Testis (tissue), 2 donors: ENCODE measurements at regions not wholly inside any gene's neighbourhood (a gene's known extent, or its start where the extent isn't known, plus 50 kb on each side); places are given as distances from the start of the nearest gene placed in this dataset.
A peak's percentile ranks its signal among the peaks of the same experiment; 100 is the strongest.

Experiments used
- DNase-seq: peaks from one replicate; pipeline ENCODE4 v3.0.0-alpha.2; 2019
- H3K27ac ChIP-seq, 2 donors: fragments of 200-600 bp; sonication (generic); one replicate each; pipeline ENCODE4 v1.5.1; 2019
- H3K27me3 ChIP-seq: fragments of 200-600 bp; sonication (generic); one replicate; pipeline ENCODE4 v1.5.1; 2019
- H3K36me3 ChIP-seq: fragments of 200-600 bp; sonication (generic); one replicate; pipeline ENCODE4 v1.5.1; 2017; ENCODE audit warnings: low read depth; ENCODE audit errors: missing control alignments
- H3K4me1 ChIP-seq: fragments of 200-600 bp; sonication (generic); one replicate; pipeline ENCODE4 v1.5.1; 2019
- H3K4me3 ChIP-seq, 2 donors: fragments of 200-600 bp; sonication (generic); one replicate each; pipeline ENCODE4 v1.5.1; 2017 to 2019
- H3K9me3 ChIP-seq: fragments of 200-600 bp; sonication (generic); one replicate; pipeline ENCODE4 v1.5.1; 2017
- POLR2A ChIP-seq: fragments of 450-650 bp; IDR thresholded peaks from one replicate; pipeline ENCODE4 v1.6.1; 2017; ENCODE audit warnings: antibody characterized with exemption, mild to moderate bottlenecking, moderate library complexity
- WGBS, 2 donors: methylation state at CpG; one replicate each; pipeline ENCODE4 v1.1.5; 2018; 5-methylcytosine and 5-hydroxymethylcytosine counted together
- intact Hi-C: fragments of 100-400 bp; cut with DNase I; formaldehyde crosslinking; loops from one replicate; pipeline ENCODE4 v1.15.1; 2023; ENCODE audit warnings: low total_unique reads
- TF ChIP-seq, protein P1 (sequence below), 3 experiments: fragments of 450-650 bp in 2 of 3; fragments of 200-600 bp in 1 of 3; sonication (generic) in 1 of 3; IDR thresholded peaks; one replicate each; pipeline ENCODE4 v1.5.1; 2016 to 2019; ENCODE audit warnings: antibody characterized with exemption in 3 of 3, mild to moderate bottlenecking in 2 of 3, moderate library complexity in 1 of 3

DNA sequence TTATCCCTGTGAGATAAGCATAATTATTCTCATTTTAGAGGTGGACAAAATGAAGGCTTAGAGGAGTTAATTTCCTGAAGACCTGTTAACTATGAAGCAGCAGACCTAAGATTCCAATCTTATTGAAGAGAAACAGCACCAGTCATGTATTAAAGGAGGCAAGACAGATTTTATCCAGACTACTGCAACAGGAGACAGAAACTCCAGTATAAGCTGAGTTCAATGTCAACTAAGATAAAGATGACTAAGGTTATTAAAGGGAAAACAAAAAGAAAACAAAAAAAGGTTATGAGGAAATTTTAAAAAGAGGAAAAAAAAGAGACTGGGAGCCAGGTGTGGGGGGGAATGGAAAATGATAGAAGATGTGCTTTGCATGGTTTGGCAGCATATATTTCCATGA, 707.7 kb upstream of the NR2F2 start:
- Histone ChIP-seq H3K27ac (no peak overlapping the region), H3K36me3 (no peaks in the 10 kb centered on the region), H3K9me3 (no peaks in the 10 kb centered on the region), H3K27me3 (no peaks in the 10 kb centered on the region), H3K4me1 (no peaks in the 10 kb centered on the region), H3K4me3 (no peak overlapping the region)
- no peak for TF ChIP-seq POLR2A
- TF ChIP-seq, protein P1, sequence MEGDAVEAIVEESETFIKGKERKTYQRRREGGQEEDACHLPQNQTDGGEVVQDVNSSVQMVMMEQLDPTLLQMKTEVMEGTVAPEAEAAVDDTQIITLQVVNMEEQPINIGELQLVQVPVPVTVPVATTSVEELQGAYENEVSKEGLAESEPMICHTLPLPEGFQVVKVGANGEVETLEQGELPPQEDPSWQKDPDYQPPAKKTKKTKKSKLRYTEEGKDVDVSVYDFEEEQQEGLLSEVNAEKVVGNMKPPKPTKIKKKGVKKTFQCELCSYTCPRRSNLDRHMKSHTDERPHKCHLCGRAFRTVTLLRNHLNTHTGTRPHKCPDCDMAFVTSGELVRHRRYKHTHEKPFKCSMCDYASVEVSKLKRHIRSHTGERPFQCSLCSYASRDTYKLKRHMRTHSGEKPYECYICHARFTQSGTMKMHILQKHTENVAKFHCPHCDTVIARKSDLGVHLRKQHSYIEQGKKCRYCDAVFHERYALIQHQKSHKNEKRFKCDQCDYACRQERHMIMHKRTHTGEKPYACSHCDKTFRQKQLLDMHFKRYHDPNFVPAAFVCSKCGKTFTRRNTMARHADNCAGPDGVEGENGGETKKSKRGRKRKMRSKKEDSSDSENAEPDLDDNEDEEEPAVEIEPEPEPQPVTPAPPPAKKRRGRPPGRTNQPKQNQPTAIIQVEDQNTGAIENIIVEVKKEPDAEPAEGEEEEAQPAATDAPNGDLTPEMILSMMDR (IDR thresholded peaks at IDR 0.05), result no peak
- intact Hi-C loops, result no loop called here
- no peak for DNase-seq

- Histone ChIP-seq H3K4me3 (no peak overlapping the region), H3K27ac (peak overlapping the region in 1 of 2 donors; percentile 31), H3K9me3 (no peaks in the 10 kb centered on the region), H3K27me3 (no peaks in the 10 kb centered on the region), H3K36me3 (no peaks in the 10 kb centered on the region), H3K4me1 (no peaks in the 10 kb centered on the region)
- intact Hi-C loops, result no loop called here
- TF ChIP-seq, protein P1 (IDR thresholded peaks at IDR 0.05), result no peak
- TF ChIP-seq POLR2A, result no peak
- no peak for DNase-seq
- WGBS, 2 donors, result 34 to 41% methylated on average over 1 of the region's 1 CpG
These were observed 706.4 kb upstream of the NR2F2 start for GRCh38 chr15:95624100-95624499.

- Histone ChIP-seq H3K9me3 (no peaks in the 10 kb centered on the region), H3K27me3 (no peaks in the 10 kb centered on the region), H3K27ac (peak overlapping the region in 1 of 2 donors; percentile 31), H3K36me3 (no peaks in the 10 kb centered on the region), H3K4me1 (no peaks in the 10 kb centered on the region), H3K4me3 (no peak overlapping the region)
- DNase-seq, result no peak
- no peak for TF ChIP-seq POLR2A
- TF ChIP-seq, protein P1 (IDR thresholded peaks at IDR 0.05), result no peak
- WGBS, 2 donors, result 65 to 81% methylated on average over 6 of the region's 6 CpGs
- intact Hi-C loops, result no loop called here
These were observed 705.7 kb upstream of the NR2F2 start for GRCh38 chr15:95624616-95625361.

DNA sequence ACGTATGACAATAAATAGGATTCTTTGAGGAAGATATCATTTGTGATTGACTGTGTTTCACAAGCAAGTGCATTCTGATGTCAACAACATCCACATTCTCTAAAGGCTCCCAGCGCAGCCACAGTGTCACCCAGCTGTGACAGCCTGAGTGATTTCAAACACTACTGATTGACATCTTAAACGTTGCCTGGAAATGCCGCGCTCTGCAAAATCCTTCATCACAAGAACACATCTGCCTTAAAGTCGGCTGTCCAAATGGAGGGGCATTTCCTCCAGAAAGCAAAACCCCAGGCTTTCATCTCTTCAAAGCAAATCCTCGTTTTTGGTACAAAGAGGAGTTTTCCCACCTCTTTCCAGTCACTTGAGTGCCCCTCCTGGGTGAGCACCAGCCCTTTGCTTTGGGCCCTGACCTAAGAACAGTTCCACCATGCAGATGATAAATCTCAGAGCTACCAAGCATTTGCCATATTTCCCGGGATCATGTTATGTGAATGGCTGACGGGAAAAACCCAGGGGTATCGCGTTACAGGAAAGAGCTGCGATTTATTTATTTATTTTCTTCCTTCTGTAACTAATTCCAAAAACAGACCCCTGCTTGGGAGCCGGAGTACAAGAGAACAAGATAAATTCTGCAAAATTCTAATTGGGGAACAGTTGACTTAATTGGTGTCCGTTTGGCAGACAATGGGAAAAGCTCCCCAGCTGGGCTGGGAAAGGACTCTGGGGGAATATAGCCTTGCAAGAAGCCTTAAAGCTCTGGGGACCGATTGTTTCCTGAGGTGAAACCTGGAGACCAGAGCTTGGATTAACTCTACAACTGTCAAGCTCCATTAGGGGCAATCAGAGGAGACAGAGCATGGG, 703.8 kb upstream of the NR2F2 start:
- 42 to 43% methylated on average over 15 of the region's 15 CpGs for WGBS, 2 donors
- Histone ChIP-seq H3K27ac (no peak overlapping the region), H3K4me3 (no peak overlapping the region), H3K27me3 (no peaks in the 10 kb centered on the region), H3K4me1 (no peaks in the 10 kb centered on the region), H3K36me3 (no peaks in the 10 kb centered on the region), H3K9me3 (no peaks in the 10 kb centered on the region)
- intact Hi-C loops, result no loop called here
- TF ChIP-seq, protein P1 (IDR thresholded peaks at IDR 0.05), result no peak
- TF ChIP-seq POLR2A, result no peak
- DNase-seq, result no peak
